GM19043 (cell line): ENCODE measurements at regions not wholly inside any gene's neighbourhood (a gene's known extent, or its start where the extent isn't known, plus 50 kb on each side); places are given as distances from the start of the nearest gene placed in this dataset.

ENCODE experiments used
- ATAC-seq: cut with Tn5 transposase; IDR thresholded peaks from one replicate; pipeline ENCODE4 v1.9.1; 2021; ENCODE audit warnings: low read depth; ENCODE audit not compliant: unreplicated experiment

DNA sequence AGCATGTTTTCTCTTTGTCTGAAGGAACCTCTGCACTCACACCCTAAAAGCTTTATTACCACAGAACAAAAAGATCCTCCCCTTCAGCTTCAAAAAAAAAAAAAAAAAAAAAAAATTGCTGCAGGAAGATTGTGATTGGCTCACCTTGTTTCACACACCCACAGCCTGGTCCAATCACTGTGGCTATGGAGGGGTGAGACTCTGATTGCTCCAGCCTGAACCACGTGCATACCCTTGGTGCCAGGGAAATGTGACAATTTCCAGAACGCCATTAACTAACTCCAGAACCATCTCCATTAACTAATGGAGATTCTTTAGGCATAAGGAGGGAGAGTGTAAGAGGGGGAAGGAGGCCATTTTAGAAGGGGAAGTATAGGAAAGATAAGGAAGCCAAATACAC lies 106.5 kb upstream of the CRBN start:
- ATAC-seq, result no peak

- peak; percentile 73 for ATAC-seq
These were observed 101.5 kb upstream of the CRBN start for GRCh38 chr3:3281024-3281423.

DNA sequence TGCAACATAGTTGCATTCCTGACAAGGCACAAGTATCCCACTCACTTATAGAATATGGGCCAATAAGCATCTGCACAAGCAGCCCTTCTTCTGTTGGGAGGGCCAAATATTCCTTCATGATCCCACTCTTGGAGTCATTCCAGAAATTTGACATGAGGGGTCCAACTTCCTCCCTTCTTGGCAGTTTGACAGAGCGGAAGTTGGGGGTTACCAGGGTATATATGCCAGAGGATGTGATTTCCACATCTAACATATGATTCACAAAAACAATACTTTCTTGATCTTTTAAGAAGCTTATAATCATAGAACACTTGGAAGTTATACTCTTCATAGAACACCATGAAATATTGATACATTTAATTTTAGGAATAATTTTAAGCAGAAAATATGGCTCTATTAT lies 100.9 kb upstream of the CRBN start:
- no peak for ATAC-seq

DNA sequence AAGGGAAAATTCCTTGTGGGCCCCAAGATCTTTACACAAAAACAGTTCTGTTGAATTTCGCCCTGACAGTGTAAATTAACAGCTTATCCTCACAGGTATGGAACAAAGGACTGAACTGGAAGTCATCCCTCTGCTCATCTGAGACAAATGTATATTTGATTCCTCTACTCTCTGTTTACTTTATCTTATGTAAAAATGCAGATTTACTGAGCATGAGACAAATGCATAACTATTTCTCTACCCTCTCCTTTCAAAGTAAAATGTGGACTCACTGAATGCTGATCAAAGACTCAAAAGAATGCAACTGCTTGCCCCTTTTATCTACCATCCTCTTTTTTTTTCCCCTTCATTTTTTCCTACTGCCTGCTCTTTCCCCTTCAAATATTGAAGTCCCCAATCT lies 98.6 kb upstream of the CRBN start:
- ATAC-seq, result no peak

DNA sequence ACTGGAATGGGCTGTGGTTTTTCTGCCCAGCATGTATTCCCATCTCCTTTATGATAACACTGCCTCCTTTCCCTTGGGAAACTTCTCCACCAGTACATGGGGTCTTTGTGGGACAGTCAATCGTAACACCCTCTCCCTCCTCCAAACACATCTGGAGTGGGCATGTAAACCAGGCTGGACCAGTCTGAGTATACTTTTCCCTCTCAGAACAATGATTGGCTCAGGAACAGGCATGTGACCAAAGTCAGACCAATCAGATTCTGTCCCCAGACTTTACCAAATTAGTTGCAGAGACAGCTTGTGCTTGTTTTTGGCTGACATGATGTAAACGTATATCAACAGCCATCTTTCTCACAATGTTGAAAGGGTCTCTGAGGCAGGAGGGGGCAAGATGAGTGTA lies 97.1 kb upstream of the CRBN start:
- no peak for ATAC-seq

GRCh38 chr3:3264796-3265195 lies 85.3 kb upstream of the CRBN start:
- ATAC-seq, result no peak

GRCh38 chr3:3260870-3261269 lies 81.4 kb upstream of the CRBN start:
- no peak for ATAC-seq

DNA sequence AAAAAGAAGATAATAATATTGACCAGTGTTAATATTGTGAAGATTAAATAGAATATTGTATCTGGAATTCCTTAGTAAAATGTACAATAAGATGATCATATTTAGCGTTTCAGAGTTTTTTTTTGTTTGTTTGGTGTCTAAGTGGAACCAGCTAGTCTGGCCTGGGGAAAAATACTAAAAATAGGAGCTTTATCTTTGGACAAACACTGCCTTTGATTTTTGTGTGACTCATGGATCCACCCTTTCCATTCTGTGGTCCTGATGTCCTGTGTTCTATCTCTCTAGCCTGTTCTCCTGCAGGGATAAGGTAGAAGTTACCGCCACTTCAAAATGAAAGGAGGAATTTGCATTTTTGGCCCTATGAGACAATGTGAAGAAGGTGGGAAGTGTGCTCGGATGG lies 79.7 kb upstream of the CRBN start:
- no peak for ATAC-seq

GRCh38 chr3:3258281-3258680 lies 78.8 kb upstream of the CRBN start:
- ATAC-seq, result no peak

- no peak for ATAC-seq
These were observed 62.1 kb upstream of the CRBN start for GRCh38 chr3:3241596-3241995.

DNA sequence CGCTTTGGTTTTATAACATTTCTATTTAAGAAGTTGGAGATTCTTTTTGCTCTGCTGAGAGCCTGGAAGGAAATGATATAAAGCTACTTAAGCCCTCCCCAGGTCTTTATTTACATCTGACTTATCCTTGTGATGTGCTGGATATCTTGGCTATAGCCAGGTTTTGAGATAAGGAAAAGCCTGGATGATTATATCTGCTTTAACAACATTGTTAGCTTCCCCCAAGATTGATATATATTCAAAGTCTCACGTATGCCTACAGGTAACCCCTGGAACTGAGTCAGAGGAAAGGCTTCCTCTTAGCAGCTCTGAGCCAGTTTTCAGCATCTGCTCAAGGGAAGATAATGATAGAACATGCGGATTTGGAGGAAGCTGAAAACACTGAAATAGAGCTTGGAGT lies 61.5 kb upstream of the CRBN start:
- ATAC-seq, result no peak

DNA sequence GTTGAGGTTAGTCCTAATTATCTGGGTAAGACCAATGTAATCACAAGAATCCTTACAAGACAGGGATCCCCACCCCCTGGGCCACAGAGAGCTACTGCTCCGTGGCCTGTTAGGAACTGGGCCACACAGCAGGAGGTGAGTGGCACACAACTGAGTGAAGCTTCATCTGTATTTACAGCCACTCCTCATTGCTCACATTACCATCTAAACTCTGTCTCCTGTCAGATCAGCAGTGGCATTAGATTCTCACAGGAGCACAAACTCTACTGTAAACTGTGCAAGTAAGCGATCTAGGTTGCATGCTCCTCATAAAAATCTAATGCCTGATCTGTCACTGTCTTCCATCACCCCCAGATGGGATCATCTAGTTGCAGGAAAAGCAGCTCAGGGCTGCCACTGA lies 58.5 kb upstream of the CRBN start:
- no peak for ATAC-seq

DNA sequence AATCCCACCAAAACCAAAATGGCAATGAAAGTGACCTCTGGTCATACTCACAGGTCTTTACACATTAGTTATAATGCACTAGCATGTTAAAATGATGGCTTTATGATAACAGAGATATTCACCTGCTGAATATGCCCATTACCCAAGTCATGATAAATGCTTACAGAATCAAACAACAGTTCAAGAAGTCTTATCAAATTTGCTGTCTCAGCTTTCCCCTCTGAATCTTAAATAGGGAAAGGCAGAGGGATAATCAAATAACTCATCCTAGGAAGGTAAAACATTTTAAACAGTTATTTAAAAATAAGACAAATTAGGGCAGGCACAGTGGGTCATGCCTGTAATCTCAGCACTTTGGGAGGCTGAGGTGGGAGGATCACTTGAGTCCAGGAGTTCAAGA lies 52.8 kb upstream of the CRBN start:
- no peak for ATAC-seq
